ENCODE measurements at regions not wholly inside any gene's neighbourhood (a gene's known extent, or its start where the extent isn't known, plus 50 kb on each side); places are given as distances from the start of the nearest gene placed in this dataset.

GRCh38 chr5:3393122-3393919 lies 202.3 kb upstream of the IRX1 start:
- no peak for TF ChIP-seq CTCF (IDR thresholded peaks at IDR 0.05)
- no peak for TF ChIP-seq EP300 (IDR thresholded peaks at IDR 0.05)
- no peak for TF ChIP-seq POLR2AphosphoS5 (IDR thresholded peaks at IDR 0.05)
- TF ChIP-seq POLR2A (IDR thresholded peaks at IDR 0.05): no peak
